ENCODE measurements at regions not wholly inside any gene's neighbourhood (a gene's known extent, or its start where the extent isn't known, plus 50 kb on each side); places are given as distances from the start of the nearest gene placed in this dataset.
"Not testable (repeated sequence)": the region's sequence is repeated elsewhere in the genome, so short reads cannot be mapped to it uniquely, and the experiment has no call there.

GRCh38 chr1:157321972-157322371 lies 183.8 kb upstream of the ETV3 start:
- TF ChIP-seq EZH2 (IDR thresholded peaks at IDR 0.05; ENCODE audit: insufficient read depth, low read length); CTCF (IDR thresholded peaks at IDR 0.05; ENCODE audit: insufficient read depth, low read depth, low read length): not testable (repeated sequence)
